Vagina (tissue), 2 donors: ENCODE measurements at regions not wholly inside any gene's neighbourhood (a gene's known extent, or its start where the extent isn't known, plus 50 kb on each side); places are given as distances from the start of the nearest gene placed in this dataset.

Source experiments
- POLR2A ChIP-seq, 2 donors: fragments of 450-650 bp; IDR thresholded peaks; one replicate each; pipeline ENCODE4 v1.6.1; 2017; ENCODE audit warnings: antibody characterized with exemption in 2 of 2, mild to moderate bottlenecking in 2 of 2, moderate library complexity in 2 of 2
- POLR2AphosphoS5 ChIP-seq, 2 donors: sonication (generic); formaldehyde crosslinking; IDR thresholded peaks; one replicate each; pipeline ENCODE4 v1.9.0; 2017; ENCODE audit warnings: antibody characterized with exemption in 2 of 2, mild to moderate bottlenecking in 2 of 2, low read depth in 1 of 2; ENCODE audit not compliant: insufficient read depth in 1 of 2
- TF ChIP-seq, protein P1 (sequence below), 3 experiments: fragments of 450-650 bp in 2 of 3; fragments of 200-600 bp in 1 of 3; sonication (generic) in 1 of 3; IDR thresholded peaks; one replicate each; pipeline ENCODE4 v1.5.1; 2017 to 2019; ENCODE audit warnings: antibody characterized with exemption in 3 of 3, mild to moderate bottlenecking in 2 of 3, moderate library complexity in 2 of 3

DNA sequence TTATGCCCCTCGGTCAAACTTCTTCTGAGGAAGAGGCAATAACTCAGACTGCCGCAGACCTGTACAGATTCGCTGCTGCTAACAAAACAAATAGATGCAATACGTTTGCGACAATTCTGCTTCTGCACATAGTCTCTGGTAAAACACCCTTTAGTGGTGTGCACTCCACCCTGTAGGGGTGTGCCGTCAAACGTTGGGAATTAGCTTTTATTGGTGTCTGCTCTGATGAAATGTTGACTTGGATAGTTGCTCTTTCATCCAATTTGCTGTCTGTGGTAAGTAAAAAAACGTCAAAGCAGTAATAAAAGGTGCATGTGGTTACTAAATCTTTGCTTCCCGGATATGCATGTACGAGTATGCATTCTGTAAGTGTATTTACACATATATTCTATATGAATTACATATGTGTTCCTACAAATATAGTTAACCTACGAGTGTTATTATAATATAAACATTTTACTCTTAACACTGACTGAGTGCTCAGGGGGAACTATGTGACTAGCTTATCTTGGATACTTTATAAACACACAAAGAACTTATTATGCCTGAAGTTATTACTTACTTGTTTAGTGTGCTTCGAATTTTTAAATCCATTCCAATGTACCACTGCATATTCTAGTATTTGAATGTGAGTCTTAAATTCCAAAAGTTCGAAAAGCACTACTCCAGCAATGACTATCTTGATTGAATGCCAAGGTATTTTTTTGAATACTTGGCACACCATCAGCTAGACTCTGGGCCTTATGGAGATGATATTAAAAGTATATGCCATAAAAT lies 610.2 kb downstream of the ZEB2 start:
- no peak for TF ChIP-seq POLR2AphosphoS5 (IDR thresholded peaks at IDR 0.05; ENCODE audit: insufficient read depth in 1 of 2, low read depth in 1 of 2)
- TF ChIP-seq, protein P1, sequence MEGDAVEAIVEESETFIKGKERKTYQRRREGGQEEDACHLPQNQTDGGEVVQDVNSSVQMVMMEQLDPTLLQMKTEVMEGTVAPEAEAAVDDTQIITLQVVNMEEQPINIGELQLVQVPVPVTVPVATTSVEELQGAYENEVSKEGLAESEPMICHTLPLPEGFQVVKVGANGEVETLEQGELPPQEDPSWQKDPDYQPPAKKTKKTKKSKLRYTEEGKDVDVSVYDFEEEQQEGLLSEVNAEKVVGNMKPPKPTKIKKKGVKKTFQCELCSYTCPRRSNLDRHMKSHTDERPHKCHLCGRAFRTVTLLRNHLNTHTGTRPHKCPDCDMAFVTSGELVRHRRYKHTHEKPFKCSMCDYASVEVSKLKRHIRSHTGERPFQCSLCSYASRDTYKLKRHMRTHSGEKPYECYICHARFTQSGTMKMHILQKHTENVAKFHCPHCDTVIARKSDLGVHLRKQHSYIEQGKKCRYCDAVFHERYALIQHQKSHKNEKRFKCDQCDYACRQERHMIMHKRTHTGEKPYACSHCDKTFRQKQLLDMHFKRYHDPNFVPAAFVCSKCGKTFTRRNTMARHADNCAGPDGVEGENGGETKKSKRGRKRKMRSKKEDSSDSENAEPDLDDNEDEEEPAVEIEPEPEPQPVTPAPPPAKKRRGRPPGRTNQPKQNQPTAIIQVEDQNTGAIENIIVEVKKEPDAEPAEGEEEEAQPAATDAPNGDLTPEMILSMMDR (IDR thresholded peaks at IDR 0.05): no peak
- no peak for TF ChIP-seq POLR2A (IDR thresholded peaks at IDR 0.05)
